ENCODE measurements at regions not wholly inside any gene's neighbourhood (a gene's known extent, or its start where the extent isn't known, plus 50 kb on each side); places are given as distances from the start of the nearest gene placed in this dataset.

GRCh38 chr4:4697584-4697983, 155.7 kb upstream of the STX18 start:
- H3K4me2 ChIP-seq (ENCODE audit: control insufficient read depth, extremely low read depth, insufficient read depth, low read depth, low read length), result no peak overlapping the region
- H2AFZ ChIP-seq (ENCODE audit: control insufficient read depth, low read length), result no peak overlapping the region
- H3K9ac ChIP-seq (ENCODE audit: control insufficient read depth, extremely low read depth, insufficient read depth, low read length), result no peak overlapping the region
- H3K9me3 ChIP-seq (ENCODE audit: control insufficient read depth, low read depth, low read length), result no peaks in the 10 kb centered on the region
- no peaks in the 10 kb centered on the region for H3K27me3 ChIP-seq (ENCODE audit: control insufficient read depth, extremely low read depth, insufficient read depth, low read length)
- TF ChIP-seq CTCF (optimal IDR thresholded peaks at IDR 0.05 in 1 of 3, IDR thresholded peaks at IDR 0.05 in 1 of 3, conservative IDR thresholded peaks at IDR 0.05 in 1 of 3; ENCODE audit: extremely low read depth in 1 of 3, insufficient read depth in 2 of 3, low read length in 3 of 3), result no peak
- no peak for TF ChIP-seq EZH2 (IDR thresholded peaks at IDR 0.05; ENCODE audit: low read length)
- H3K79me2 ChIP-seq (ENCODE audit: control insufficient read depth, insufficient read depth, low read length), result no peaks in the 10 kb centered on the region
- H4K20me1 ChIP-seq (ENCODE audit: control insufficient read depth, extremely low read depth, insufficient read depth, low read length), result no peaks in the 10 kb centered on the region
- H3K4me3 ChIP-seq (ENCODE audit: control insufficient read depth in 2 of 3, extremely low read depth in 1 of 3, insufficient read depth in 2 of 3, low read depth in 1 of 3, low read length in 3 of 3), result no peak overlapping the region
- no peak overlapping the region for H3K27ac ChIP-seq (ENCODE audit: control insufficient read depth, insufficient read depth, low read length)
- H3K36me3 ChIP-seq (ENCODE audit: control insufficient read depth in 2 of 2, extremely low read depth in 1 of 2, insufficient read depth in 2 of 2, low read length in 2 of 2), result no peaks in the 10 kb centered on the region
- DNase-seq (ENCODE audit: low read depth, low spot score) (no peak), FAIRE-seq (no peak)
- no peaks in the 10 kb centered on the region for H3K4me1 ChIP-seq (ENCODE audit: control insufficient read depth, extremely low read depth, insufficient read depth, low read length)
- dilution Hi-C loops (cut with MboI; ENCODE audit: extremely low pct_ligation_motif_present, low sequenced_read_pairs), result no loop called here
- H3K9me1 ChIP-seq (ENCODE audit: control insufficient read depth, extremely low read depth, insufficient read depth, low read length), result no peaks in the 10 kb centered on the region

- dilution Hi-C loops (cut with MboI; ENCODE audit: extremely low pct_ligation_motif_present, low sequenced_read_pairs), result no loop called here
- H3K9ac ChIP-seq (ENCODE audit: control insufficient read depth, extremely low read depth, insufficient read depth, low read length), result no peak overlapping the region
- no peaks in the 10 kb centered on the region for H3K9me1 ChIP-seq (ENCODE audit: control insufficient read depth, extremely low read depth, insufficient read depth, low read length)
- H3K79me2 ChIP-seq (ENCODE audit: control insufficient read depth, insufficient read depth, low read length), result no peaks in the 10 kb centered on the region
- DNase-seq (ENCODE audit: low read depth, low spot score) (no peak), FAIRE-seq (no peak)
- no peaks in the 10 kb centered on the region for H3K9me3 ChIP-seq (ENCODE audit: control insufficient read depth, low read depth, low read length)
- no peak overlapping the region for H3K4me2 ChIP-seq (ENCODE audit: control insufficient read depth, extremely low read depth, insufficient read depth, low read depth, low read length)
- H3K4me1 ChIP-seq (ENCODE audit: control insufficient read depth, extremely low read depth, insufficient read depth, low read length), result no peaks in the 10 kb centered on the region
- no peak overlapping the region for H3K4me3 ChIP-seq (ENCODE audit: control insufficient read depth in 2 of 3, extremely low read depth in 1 of 3, insufficient read depth in 2 of 3, low read depth in 1 of 3, low read length in 3 of 3)
- H3K27ac ChIP-seq (ENCODE audit: control insufficient read depth, insufficient read depth, low read length), result no peak overlapping the region
- TF ChIP-seq EZH2 (IDR thresholded peaks at IDR 0.05; ENCODE audit: low read length), result no peak
- no peak for TF ChIP-seq CTCF (optimal IDR thresholded peaks at IDR 0.05 in 1 of 3, IDR thresholded peaks at IDR 0.05 in 1 of 3, conservative IDR thresholded peaks at IDR 0.05 in 1 of 3; ENCODE audit: extremely low read depth in 1 of 3, insufficient read depth in 2 of 3, low read length in 3 of 3)
- H4K20me1 ChIP-seq (ENCODE audit: control insufficient read depth, extremely low read depth, insufficient read depth, low read length), result no peaks in the 10 kb centered on the region
- H3K36me3 ChIP-seq (ENCODE audit: control insufficient read depth in 2 of 2, extremely low read depth in 1 of 2, insufficient read depth in 2 of 2, low read length in 2 of 2), result no peaks in the 10 kb centered on the region
- H3K27me3 ChIP-seq (ENCODE audit: control insufficient read depth, extremely low read depth, insufficient read depth, low read length), result no peaks in the 10 kb centered on the region
- H2AFZ ChIP-seq (ENCODE audit: control insufficient read depth, low read length), result no peak overlapping the region
Measured at GRCh38 chr4:4696530-4696929, 154.7 kb upstream of the STX18 start.
